Muscle of back (tissue), 3 donors: ENCODE measurements at regions not wholly inside any gene's neighbourhood (a gene's known extent, or its start where the extent isn't known, plus 50 kb on each side); places are given as distances from the start of the nearest gene placed in this dataset.
"Not testable (repeated sequence)": the region's sequence is repeated elsewhere in the genome, so short reads cannot be mapped to it uniquely, and the experiment has no call there.

ENCODE experiments used
- DNase-seq, 3 donors: peaks; one replicate each; pipeline versions ENCODE4 v3.0.0 to v3.0.0-alpha.2; 2013

GRCh38 chr10:63077800-63078199 lies 55.3 kb upstream of the NRBF2 start:
- DNase-seq, result no peak

- DNase-seq, result no peak
These were observed 60.2 kb upstream of the NRBF2 start for GRCh38 chr10:63072951-63073350.

- no peak for DNase-seq
These were observed 62.0 kb upstream of the NRBF2 start for GRCh38 chr10:63071145-63071544.

GRCh38 chr10:63069318-63069717 lies 63.8 kb upstream of the NRBF2 start:
- DNase-seq, result no peak

- no peak for DNase-seq
These were observed 64.9 kb upstream of the NRBF2 start for GRCh38 chr10:63068246-63068645.

- no peak for DNase-seq
These were observed 66.5 kb upstream of the NRBF2 start for GRCh38 chr10:63066606-63067005.

GRCh38 chr10:63064706-63065105 lies 68.4 kb upstream of the NRBF2 start:
- DNase-seq, result peak in 1 of 3 donors; percentile 14

GRCh38 chr10:63058236-63058635 lies 74.9 kb upstream of the NRBF2 start:
- DNase-seq, result no peak

- DNase-seq, result no peak
These were observed 75.6 kb upstream of the NRBF2 start for GRCh38 chr10:63057509-63057908.

GRCh38 chr10:63055705-63056104 lies 77.4 kb upstream of the NRBF2 start:
- no peak for DNase-seq

- no peak for DNase-seq
These were observed 78.1 kb upstream of the NRBF2 start for GRCh38 chr10:63054889-63055611.

GRCh38 chr10:63052083-63052482 lies 81.0 kb upstream of the NRBF2 start:
- no peak for DNase-seq

GRCh38 chr10:63042256-63042655 lies 90.9 kb upstream of the NRBF2 start:
- no peak for DNase-seq

- DNase-seq, result not testable (repeated sequence)
These were observed 99.4 kb upstream of the NRBF2 start for GRCh38 chr10:63033616-63034185.

- no peak for DNase-seq
These were observed 102.6 kb upstream of the NRBF2 start for GRCh38 chr10:63030536-63030935.

GRCh38 chr10:63027531-63027930 lies 105.6 kb upstream of the NRBF2 start:
- DNase-seq, result peak in 1 of 3 donors; percentile 3

GRCh38 chr10:63021225-63021624 lies 111.9 kb upstream of the NRBF2 start:
- no peak for DNase-seq

GRCh38 chr10:63013755-63014154 lies 119.4 kb upstream of the NRBF2 start:
- no peak for DNase-seq

GRCh38 chr10:63012623-63013022 lies 120.5 kb upstream of the NRBF2 start:
- no peak for DNase-seq

GRCh38 chr10:63010203-63010602 lies 122.9 kb upstream of the NRBF2 start:
- DNase-seq, result no peak

GRCh38 chr10:63008491-63008890 lies 124.6 kb upstream of the NRBF2 start:
- DNase-seq, result no peak

- DNase-seq, result no peak
These were observed 126.0 kb upstream of the NRBF2 start for GRCh38 chr10:63007112-63007511.

GRCh38 chr10:63005246-63005645 lies 127.9 kb upstream of the NRBF2 start:
- peak in 1 of 3 donors; percentile 22 for DNase-seq
